HG03354 (cell line): ENCODE measurements at regions not wholly inside any gene's neighbourhood (a gene's known extent, or its start where the extent isn't known, plus 50 kb on each side); places are given as distances from the start of the nearest gene placed in this dataset.
"Not testable (repeated sequence)": the region's sequence is repeated elsewhere in the genome, so short reads cannot be mapped to it uniquely, and the experiment has no call there.

Experiments used
- ATAC-seq: cut with Tn5 transposase; IDR thresholded peaks from one replicate; pipeline ENCODE4 v1.9.1; 2021; ENCODE audit warnings: mild to moderate bottlenecking; ENCODE audit not compliant: unreplicated experiment, poor library complexity, severe bottlenecking

DNA sequence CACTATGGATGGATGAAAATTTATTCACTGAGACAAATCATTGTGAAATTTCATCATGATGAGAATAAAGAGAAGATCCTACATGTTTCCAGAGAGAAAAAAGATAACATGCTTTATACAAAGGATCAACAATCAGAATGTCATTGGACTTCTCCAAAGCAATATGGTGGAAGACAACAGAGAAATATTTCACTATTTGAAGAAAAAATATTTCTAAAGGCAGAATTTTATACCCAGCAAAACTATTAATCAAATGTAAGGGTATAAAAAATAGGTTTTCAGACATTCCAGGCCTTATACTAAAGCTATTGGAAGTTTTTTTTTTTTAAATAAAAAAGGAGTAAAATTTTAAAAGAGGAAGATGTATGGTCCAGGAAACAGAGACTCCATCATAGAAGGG is 100.6 kb upstream of the OLIG2 start:
- no peak for ATAC-seq

DNA sequence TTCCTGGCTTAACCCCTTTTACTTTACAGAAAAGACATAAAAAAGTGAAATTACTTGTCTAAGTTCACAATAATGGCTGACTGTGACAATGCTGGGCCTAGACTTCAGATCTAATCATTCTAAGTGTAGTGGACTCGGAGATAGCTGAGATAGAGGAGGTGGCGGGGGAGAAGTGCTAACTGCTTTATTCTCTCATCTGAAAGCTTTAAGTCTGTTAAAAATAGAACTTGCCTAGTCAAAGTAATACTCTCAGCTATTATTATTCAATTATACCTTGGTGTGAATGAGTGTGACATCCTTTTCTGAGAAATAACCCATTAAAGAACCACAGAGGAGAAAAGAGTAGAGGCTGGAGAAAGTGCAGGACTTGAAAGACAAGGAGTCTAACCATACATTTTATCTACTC is 96.1 kb upstream of the OLIG2 start:
- peak; percentile 59 for ATAC-seq

DNA sequence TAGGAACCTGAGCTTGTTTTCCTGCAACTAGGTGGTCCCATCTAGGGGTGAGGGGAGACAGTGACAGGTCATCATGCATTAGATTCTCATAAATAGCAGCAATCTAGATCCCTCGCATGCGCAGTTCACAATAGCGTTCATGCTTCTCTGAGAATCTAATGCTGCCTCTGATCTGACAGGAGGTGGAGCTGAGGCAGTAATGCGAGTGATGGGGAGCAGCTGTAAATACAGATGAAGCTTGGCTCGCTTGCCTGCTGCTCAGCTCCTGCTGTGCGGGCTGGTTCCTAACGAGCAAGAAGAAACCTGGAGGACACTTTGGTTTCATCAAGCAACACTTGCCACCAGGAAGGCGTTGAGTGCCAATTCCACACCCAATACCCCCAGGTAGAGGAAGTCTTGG is 95.1 kb upstream of the OLIG2 start:
- no peak for ATAC-seq

DNA sequence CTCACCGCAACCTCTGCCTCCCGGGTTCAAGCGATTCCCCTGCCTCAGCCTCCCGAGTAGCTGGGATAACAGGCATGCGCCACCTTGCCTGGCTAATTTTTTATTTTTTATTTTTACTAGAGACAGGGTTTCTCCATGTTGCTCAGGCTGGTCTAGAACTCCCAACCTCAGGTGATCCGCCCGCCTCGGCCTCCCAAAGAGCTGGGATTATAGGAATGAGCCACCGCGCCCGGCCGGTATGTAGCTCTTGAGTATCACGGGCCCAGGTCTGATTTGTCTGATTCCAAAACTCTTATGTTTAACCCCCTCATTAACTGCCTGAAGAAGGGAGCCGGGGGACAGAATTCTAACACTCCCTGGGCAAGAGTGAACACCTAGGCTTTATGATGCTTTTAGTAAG is 91.7 kb upstream of the OLIG2 start:
- not testable (repeated sequence) for ATAC-seq

DNA sequence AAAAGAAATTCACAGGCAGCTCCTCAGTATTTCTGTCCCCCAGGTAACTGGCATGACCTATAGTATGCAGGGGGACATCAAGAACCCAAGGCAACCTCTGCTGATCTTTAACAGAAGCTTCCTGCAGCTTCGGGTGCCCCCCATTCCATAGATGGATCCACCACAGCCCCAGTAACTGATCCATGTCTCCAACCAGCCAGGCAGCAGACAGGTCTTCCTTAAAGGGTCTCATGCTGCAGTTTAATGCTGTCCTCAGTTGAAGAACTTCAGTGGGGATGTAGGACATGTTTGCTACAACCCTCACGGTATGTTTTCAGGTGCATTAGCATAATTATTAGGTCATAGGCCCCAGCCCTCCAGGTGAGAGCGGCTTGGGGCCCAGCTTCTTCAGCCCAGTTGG is 90.9 kb upstream of the OLIG2 start:
- no peak for ATAC-seq

DNA sequence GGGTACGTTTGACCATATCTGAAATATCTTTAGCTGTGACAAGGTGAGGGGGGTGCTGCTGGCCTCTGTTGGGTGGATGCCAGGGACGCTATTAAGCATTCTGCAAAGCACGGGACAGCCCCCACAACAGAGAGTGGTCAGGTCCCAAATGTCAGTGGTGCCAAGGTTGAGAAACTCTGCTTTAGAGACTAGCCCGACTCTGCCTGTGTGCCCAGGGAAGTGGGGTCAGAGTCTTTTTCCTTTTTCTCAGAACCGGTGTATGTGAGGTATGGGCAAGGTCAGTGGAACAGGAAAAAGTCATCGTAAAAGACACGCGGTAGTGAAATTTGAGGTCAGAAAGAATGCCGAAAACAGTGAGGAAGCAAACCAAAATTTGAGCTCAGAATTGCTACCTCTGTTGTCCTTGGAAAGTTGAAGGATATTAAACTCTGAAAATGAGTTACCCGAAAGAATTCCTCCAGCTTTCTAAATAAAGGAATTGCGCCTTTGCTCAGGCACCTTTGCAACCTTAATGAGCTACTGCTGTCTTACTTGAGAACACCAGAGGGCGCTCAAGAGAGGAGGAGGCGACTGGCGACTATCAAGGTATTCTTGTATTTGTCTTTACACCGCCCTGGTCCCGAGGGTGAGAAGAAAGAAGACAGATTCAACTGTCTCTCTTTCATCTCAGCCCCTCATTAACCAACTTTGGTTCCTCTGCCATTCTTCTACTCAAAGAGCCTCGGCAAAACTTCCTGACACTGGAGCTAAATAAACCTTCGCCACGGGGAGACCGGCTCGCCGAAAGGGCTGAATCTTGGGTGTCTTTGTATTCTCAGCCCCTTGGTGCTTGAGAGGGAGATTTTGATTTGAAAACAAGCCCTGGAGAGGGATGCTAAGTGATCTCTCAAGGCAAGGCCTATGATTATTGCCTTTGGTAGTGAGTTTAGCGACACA is 85.4 kb upstream of the OLIG2 start:
- no peak for ATAC-seq

DNA sequence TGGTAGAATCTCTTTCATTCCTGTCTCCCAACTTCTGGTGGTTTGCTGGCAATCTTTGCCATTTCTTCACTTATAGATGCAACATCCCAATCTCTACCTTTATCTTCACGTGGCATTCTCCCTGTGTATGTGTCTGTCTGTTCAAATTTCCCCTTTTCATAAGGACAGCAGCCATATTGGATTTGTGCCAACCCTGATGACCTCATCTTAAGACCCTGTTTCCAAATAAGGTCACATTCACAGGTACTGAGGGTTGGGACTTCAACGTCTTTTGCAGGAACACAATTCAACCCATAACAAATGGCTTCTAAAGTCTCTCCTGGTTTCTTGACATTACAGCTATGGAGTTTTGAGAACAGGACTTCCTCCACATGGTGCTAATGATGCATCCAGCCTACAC is 84.5 kb upstream of the OLIG2 start:
- ATAC-seq: no peak

DNA sequence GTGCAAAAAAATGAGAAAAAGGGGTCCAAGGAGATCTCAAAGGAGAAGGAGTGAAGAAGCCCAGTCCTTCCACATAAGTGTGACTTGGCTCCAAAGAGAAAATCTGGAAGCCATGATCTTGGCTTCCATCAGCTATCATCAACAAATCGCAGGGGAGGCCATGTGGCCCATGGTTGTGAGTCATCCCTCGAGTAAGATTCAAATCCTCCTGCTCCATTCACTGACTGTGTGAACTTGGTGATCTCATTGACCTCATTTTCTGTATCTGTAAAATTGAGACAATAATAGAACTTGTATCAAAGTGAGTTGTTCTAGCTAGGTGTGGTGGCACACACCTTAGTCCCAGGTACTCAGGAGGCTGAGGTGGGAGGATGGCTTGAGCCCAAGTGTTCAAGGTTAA is 79.1 kb upstream of the OLIG2 start:
- no peak for ATAC-seq

DNA sequence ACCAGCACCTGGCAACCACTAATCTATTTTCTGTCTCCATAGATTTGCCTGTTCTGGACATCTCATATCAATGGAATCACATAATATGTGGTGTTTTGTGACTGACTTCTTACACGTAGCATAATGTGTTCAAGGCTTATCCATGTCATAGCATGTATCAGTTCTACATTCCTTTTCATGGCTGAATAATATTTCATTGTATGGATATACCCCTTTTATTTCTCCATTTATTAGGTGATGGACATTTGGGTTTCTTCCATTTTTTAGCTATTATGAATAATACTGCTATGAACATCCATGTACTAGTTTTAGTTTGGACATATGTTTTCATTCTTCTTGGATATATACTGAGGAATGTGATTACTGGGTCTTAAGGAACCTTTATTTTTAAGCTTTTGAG is 78.0 kb upstream of the OLIG2 start:
- no peak for ATAC-seq

DNA sequence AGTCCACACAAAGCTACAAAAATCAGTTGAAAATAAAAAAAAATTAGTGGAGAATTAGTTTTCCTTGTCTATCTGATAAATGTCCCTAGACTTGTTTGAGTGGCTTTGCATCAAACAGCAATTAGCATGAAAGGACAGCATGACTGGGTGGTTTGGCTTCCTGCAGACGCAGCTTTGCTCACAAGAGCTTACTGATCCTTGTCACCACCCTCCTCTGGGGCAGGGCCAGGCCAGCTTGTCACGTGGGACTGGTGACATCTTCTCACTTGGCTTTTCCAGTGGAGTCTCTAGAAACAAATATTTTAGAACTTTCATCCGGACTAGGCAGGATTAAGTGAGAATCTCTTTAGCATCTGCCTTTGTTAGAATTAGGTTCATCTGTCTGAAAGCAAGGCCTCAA is 76.0 kb upstream of the OLIG2 start:
- ATAC-seq: no peak

DNA sequence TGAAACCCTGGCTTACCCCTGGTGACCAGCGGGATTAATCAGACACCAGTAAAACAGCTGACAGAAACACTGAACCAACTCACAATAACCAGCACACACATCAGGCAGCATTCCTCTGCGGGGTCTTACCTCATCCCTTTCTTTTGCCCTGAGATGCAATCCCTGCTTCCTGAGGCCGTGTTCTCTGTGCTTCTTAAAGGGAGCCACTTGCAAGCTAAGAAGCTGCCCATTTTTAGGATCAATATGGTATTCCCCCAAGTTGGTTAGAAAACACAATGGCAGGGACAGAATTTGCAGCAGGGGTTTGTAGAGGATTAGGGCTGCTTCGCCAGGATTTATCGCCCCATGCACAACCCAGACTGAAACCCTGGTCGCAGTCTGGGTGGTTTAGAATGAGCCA is 74.7 kb upstream of the OLIG2 start:
- no peak for ATAC-seq

DNA sequence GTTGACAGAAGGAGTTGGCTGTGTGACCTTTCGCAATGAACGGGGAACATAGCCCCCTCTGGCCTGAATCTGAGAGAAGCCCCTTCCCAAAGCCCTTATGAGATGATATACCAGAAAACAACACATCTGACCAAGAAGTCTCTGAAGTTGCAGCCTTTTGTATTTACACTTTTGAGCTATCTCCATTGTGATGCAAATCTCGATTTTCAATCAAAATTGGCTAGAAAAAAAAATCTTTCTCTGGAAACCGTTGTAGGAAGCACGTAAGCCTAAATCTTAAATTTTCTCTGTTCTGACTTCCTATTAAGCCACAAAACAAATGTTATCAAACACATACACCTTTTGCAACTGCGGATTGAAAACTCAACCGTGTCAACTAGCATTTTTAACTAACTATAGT is 71.4 kb upstream of the OLIG2 start:
- no peak for ATAC-seq

DNA sequence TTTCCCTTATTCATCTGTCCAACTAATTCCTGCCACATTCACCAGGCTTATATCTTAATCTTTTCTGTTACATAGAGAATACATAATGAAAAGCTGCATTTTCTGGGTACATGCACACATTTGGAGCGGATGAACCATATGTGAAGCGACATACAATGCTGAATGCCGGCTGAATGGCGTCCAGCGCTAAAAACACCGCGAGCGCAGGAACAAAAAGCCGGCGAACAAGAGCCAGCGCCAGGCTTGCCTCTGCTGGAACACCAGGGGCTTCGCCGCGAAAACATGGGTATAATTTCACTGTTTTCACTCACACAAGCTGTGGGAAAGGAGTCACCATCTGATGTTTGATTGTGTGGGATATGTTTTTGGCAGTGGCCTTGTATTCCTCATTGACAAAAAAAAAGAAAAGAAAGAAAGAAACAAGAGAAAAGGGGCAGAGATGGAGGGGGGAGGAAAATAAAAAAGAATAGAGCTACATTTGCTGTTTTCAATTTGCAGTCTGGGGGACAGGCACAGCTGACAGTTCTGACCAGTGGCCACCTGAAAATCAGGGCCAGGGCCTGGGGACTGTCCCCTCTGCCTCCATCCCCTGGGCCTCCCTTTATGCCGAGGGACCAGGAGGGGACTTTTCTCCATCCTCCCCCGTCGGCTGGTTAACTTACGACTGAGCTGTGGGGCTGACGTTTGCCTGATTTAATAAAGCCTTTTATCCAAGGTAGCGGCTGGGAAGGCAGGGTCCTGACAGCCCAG is 70.2 kb upstream of the OLIG2 start:
- ATAC-seq: no peak

DNA sequence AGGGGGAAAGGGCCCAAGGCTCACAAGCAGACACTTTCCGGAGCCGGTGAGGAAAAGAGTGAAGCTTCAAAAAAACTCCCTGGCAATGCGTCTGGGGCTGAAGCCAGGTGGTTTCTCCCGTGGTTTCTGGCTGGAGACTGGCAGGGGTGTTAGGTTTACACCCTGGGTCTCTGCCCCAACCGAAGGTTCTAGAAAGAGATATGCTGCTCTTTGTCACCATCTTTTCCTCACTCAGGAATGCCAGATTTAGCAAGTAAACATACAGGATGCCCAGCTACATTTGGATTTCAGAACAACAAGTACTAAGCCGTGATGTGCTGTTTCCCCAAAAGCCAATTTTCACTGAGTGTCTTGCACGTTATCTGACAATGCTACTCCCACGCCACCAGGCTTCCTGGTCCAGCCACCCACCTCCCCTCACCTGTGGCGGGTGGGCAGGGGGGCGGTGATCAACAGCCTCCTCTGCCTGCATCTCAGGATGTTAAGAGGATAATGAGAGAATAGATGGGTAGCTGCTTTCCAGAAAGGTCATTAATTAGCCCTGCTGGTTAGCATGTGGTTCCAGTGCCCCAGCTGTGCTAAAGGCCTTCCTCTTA is 69.6 kb upstream of the OLIG2 start:
- no peak for ATAC-seq

DNA sequence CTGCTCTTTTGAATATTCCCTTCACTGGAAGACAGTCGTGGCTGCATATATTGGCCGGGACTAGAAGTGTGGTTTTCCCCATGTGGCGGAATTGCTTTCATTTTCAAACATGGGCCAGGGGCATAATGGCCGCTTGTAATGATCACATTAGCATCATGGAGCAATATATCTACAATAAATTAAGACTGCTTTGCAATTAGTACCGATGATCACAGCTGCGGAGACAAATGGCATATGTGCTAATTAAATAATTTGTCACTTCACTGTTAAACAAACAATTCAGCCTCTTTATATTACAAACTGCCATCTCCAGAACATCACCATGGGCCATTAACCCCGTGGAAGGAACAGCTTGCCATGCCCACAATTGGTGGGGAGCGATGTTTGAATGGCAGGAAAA is 68.2 kb upstream of the OLIG2 start:
- ATAC-seq: no peak

DNA sequence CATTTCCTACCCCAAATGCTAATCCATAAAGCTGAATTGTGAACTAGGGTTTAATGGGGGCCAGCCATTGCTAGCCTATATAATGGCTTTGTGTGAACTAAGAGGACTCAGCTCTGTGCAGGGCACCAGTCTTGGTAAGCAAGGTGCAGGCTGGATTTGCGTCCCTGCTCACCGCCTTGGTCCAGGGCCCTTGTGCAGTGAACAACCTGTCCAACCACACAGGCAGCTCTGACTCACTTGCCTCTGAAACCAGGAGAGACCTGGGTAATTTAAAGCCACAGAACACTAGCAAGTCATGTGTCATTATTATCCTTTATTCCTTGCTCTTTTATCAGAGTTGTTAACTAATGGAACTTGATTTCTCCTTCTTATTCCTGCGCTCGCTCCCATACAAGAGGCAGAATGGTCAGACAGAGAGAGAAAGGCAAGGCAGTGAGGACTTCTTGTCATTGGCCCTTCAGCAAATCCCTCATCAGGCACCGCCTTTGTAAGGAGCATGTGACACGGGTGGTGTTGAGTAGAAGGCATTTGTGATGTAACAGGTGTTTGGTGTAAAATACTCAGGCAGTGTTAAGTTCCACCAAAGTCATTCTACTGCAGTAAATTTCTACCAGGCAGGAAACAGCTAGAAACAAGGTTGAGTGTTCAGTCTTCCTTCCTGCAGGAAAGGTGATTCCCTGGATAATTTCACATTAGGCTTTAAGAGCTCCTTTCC is 67.3 kb upstream of the OLIG2 start:
- no peak for ATAC-seq

DNA sequence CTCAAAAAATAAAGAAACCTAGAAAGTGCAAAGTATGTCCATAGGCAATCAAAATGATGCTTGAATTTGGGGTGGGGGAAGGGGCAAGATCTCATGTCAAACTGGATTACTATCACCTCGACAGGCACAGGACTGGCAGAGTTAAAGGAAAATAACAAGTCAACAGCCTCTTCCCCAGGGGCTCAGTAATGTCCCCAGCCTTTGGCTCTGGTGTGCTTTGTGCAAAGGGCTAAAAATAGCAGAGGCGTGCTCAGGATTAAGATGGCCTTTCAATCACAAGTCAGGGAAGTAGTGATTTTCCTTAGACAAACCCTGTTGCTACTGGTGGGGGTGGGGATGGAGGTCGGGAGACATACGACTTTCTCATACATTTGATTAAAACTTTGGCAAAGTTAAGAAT is 63.5 kb upstream of the OLIG2 start:
- ATAC-seq: no peak

DNA sequence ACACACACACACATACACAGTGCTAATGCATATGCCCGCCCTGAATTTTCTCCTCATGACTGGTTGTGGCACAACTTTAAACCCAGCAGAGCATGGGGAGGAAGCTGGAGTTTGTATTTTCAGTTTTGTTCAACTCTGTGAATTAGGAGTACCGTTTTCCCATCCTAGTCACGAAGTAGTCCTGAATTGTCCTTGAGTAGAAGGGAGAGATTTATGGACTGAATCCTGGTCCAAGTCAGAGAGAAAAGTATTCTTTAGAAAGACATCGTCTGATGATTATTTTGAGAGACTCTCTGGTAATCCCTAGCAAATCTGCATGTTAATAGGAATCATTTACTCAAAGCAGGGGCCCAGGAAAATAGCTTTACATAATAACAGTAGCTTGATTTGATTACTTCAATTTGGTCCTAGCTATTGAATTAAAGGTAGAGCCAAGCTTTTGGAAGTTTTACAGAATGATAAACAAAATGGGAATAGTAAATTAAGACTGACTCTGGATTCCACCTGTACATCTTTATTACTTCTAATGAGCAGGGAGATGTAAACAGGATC is 60.5 kb upstream of the OLIG2 start:
- ATAC-seq: no peak

DNA sequence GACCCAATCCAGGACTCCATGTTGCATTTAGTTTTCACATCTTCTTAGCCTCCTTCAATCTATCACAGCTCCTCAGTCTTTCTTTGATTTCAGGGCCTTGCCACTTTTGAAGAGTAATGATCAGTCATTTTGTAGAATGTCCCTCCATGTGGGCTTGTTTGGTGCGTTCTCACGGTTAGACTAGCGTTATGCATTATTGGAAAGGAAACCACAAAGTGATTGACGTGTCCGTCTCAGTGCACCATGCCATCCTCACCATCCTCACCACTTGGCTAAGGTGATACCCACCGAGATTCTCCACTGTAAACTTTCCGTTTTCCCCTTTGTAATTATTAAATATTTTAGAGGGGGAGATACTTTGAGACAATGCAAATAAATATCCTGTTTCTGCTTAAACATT is 59.6 kb upstream of the OLIG2 start:
- no peak for ATAC-seq

DNA sequence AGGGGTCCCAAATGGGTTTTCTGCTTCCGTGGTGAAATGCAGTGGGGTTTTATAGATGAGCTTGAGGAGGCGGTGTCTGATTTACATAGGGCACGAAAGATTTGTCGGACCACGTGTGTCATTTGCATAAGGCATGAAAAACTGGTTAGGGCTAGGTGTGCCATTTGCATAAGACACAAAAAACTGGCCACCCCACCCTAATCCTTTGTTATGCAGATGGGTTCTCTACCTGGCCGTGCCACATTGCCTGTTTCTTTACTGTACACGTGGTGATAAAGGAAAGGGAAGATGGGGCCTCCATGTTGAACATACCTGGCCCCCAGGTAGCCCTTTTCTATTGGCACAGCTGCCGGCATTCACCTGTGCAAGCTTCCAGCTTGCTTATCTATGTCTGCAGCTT is 57.6 kb upstream of the OLIG2 start:
- not testable (repeated sequence) for ATAC-seq
